ENCODE measurements at regions not wholly inside any gene's neighbourhood (a gene's known extent, or its start where the extent isn't known, plus 50 kb on each side); places are given as distances from the start of the nearest gene placed in this dataset.

DNA sequence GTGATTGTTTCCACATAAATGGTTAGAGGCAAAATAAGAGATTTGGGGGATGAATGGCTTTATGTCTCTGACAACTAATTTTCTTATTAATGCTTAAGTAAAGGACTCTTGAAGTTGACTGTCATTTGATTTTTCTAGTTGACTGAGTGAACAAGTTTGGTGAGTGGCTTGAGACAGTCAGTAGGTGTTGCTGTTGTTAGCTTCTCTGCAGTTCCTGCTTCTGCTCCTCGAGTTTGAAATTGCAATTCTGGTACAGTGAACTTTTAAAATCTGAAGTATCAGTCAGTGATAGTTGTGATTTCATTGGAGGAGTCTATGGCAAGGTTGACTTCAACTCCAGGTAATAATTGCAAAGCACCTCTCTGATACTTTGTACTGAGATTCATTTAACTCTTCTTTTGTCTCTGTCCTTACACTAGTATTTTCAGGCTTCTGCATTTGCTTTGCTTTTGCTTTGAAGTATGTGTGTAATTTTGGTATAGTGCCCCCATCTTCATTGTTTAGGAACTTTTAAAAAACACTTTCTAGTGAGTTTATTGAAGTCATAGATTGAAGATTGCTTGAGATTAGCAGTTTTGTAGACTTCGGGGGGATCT is 415.5 kb downstream of the PCNX1 start:
- DNase-seq (ENCODE audit: low spot score in 2 of 2) (peak in 1 of 2 donors; percentile 60), ATAC-seq (ENCODE audit: low read depth) (peak; percentile 15)
- peaks cover 51% of the 10 kb centered on the region for H3K4me1 Mint-ChIP-seq
- no peaks in the 10 kb centered on the region for H3K27me3 Mint-ChIP-seq
- H3K27ac Mint-ChIP-seq = peak overlapping the region; percentile 93
- H3K4me3 Mint-ChIP-seq = peak overlapping the region; percentile 49
- H3K9me3 Mint-ChIP-seq = no peaks in the 10 kb centered on the region
- H3K36me3 Mint-ChIP-seq = no peaks in the 10 kb centered on the region

DNA sequence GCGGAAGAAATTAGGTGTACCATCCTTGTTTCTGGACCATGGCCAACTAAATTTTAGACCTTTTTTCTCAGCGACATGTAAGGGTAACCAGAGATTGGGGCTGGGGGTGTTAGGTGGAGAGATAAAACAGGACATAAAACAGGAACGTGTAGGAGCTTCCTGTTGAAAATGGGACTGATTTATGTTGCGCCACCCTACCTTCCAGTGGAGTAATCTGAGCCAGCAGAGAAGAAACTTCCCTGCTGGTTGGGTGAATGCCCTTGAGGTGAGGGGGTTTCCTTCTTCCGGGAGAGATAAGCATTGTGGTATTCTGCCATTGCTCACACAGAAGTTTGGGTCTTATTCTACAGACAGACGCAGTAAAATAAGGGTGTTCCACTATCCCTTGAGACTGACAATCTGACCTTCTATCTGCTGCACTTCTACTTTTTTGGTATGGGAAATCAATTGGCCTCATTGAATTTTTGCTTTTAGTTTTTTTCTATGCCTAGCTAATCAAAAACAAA is 417.6 kb downstream of the PCNX1 start:
- no peaks in the 10 kb centered on the region for H3K36me3 Mint-ChIP-seq
- ATAC-seq (ENCODE audit: low read depth) (peak; percentile 30), DNase-seq (ENCODE audit: low spot score in 2 of 2) (peak; percentile 27 to 56)
- H3K9me3 Mint-ChIP-seq = no peaks in the 10 kb centered on the region
- H3K4me1 Mint-ChIP-seq = peaks cover 56% of the 10 kb centered on the region
- H3K4me3 Mint-ChIP-seq = peak overlapping the region; percentile 70
- no peaks in the 10 kb centered on the region for H3K27me3 Mint-ChIP-seq
- peak overlapping the region; percentile 95 for H3K27ac Mint-ChIP-seq

DNA sequence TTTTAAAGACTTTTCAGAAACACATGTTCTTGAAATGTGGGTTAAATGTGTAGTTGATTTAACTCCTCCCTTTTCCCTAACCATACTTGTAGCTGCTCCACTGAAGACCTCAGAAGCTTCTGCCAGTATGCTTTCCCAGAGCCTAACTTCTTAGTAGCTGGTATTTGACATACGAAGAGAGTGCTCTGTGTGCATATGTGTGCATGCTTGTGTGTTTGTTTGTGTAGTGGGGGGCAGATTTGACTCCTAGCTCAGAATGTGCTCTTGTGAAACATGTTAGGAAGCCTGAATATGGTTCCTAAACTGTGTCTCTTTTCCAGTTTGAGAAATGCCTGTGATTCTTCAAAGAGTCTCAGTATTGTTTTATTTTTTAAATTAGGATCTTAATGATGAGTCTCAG is 420.4 kb downstream of the PCNX1 start:
- Mint-ChIP-seq H3K4me1 (peaks cover 62% of the 10 kb centered on the region), H3K36me3 (peaks cover 3% of the 10 kb centered on the region), H3K4me3 (no peak overlapping the region), H3K9me3 (no peaks in the 10 kb centered on the region), H3K27ac (peak overlapping the region; percentile 66), H3K27me3 (no peaks in the 10 kb centered on the region)
- ATAC-seq (ENCODE audit: low read depth) (no peak), DNase-seq (ENCODE audit: low spot score in 2 of 2) (no peak)

DNA sequence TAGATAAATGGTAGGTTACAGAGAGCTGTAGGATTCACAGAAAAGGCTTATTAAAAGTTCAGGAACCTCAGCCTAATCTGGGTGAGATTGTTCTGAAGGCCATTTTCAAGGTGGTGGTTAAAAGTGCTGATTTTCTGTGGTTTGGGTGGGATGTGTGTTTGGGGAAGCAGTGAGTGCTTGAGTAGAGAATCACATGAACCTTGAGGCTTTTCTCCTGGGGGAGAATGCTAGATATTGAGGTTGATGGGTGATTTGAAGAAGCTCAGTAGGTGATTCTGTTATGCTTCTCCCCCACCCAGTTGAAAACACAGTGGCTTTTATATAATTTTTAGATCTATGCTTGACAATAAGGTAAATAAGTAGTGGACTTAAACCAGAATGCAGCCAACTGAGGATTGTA is 420.9 kb downstream of the PCNX1 start:
- DNase-seq (ENCODE audit: low spot score in 2 of 2) (no peak), ATAC-seq (ENCODE audit: low read depth) (peak; percentile 56)
- Mint-ChIP-seq H3K4me1 (peaks cover 59% of the 10 kb centered on the region), H3K36me3 (peaks cover 3% of the 10 kb centered on the region), H3K9me3 (no peaks in the 10 kb centered on the region), H3K4me3 (no peak overlapping the region), H3K27me3 (no peaks in the 10 kb centered on the region), H3K27ac (peak overlapping the region; percentile 66)

DNA sequence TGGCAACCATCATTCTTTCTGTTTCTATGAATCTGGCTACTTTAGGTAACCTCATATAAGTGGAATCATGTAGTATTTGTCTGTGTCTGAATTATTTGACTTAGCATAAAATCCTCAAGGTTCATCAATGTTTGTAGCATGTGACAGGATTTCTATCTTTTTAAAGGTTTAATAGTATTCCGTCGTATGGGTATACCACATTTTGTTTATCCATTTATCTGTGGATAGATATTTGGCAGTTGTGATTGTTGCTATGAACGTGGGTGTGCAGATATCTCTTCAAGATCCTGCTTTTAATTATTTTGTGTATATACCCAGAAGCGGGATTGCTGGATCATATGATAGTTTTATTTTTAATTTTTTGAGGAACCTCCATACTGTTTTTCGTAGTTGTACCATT is 421.7 kb downstream of the PCNX1 start:
- DNase-seq (ENCODE audit: low spot score in 2 of 2) = no peak
- no peak for ATAC-seq (ENCODE audit: low read depth)
- Mint-ChIP-seq H3K27me3 (no peaks in the 10 kb centered on the region), H3K4me3 (no peak overlapping the region), H3K27ac (peak overlapping the region; percentile 66), H3K4me1 (peaks cover 62% of the 10 kb centered on the region), H3K36me3 (peaks cover 8% of the 10 kb centered on the region), H3K9me3 (no peaks in the 10 kb centered on the region)

DNA sequence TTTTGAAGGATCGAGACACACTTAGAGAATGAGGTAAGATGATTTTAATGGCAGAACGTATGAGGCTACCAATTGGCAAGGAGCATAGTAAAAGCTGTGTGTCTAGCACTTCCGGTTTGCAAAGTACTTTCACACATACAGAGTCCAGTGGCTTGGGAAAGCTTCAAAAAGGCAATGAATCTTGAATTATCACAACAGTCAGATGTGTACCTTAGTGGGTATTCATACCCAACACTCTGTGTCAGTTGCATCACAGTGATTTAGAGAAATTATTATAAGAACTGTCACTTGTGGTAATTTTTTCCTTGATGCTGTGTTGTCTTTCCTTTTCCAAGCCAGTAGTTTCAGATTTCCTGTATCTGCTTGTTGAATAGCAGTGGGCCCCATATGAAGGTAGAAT is 424.1 kb downstream of the PCNX1 start:
- H3K27me3 Mint-ChIP-seq = no peaks in the 10 kb centered on the region
- DNase-seq (ENCODE audit: low spot score in 2 of 2) (no peak), ATAC-seq (ENCODE audit: low read depth) (no peak)
- H3K36me3 Mint-ChIP-seq = peaks cover 8% of the 10 kb centered on the region
- H3K9me3 Mint-ChIP-seq = no peaks in the 10 kb centered on the region
- no peak overlapping the region for H3K4me3 Mint-ChIP-seq
- peaks cover 45% of the 10 kb centered on the region for H3K4me1 Mint-ChIP-seq
- H3K27ac Mint-ChIP-seq = peak overlapping the region; percentile 50

DNA sequence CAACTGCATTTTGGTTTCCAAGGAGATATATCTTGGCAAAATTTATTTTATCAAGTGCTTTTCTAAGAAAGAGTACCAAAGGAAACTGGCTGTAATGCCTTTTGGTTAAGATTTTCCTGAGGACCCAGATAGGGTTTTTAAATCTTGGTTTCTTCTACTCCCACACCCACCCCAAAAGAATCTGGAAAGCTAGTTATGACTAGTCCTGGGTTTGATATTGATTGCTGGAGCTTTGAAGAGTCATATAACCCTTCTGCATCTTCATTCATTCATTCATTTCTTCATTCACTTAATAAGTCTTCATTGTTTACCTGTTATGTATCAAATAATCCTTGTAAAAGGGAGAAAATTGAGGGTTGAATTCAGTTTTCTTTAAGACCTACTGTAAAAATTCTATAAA is 425.2 kb downstream of the PCNX1 start:
- DNase-seq (ENCODE audit: low spot score in 2 of 2) (no peak), ATAC-seq (ENCODE audit: low read depth) (no peak)
- Mint-ChIP-seq H3K9me3 (no peaks in the 10 kb centered on the region), H3K4me1 (peaks cover 50% of the 10 kb centered on the region), H3K27ac (no peak overlapping the region), H3K36me3 (peaks cover 15% of the 10 kb centered on the region), H3K27me3 (no peaks in the 10 kb centered on the region), H3K4me3 (no peak overlapping the region)

DNA sequence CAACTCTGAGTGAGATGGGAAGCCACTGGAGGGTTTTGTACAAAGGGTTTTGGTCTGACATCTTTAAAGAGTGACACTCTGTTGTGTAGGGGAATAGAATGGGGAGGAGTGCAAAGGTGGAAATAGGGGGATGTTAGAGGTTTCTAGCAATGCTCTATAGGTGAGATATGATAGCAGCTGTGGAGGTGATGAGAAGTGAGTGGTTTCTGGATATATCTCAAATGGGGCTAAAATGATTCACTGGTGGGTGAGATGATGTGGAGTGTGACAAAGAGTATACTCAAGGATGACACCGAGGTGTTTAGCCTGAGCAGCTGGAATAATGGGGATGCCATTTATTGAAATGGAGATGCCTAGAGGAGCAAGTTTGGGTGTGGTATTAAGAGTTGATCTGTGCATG is 426.4 kb downstream of the PCNX1 start:
- Mint-ChIP-seq H3K4me1 (peaks cover 43% of the 10 kb centered on the region), H3K27ac (peak overlapping the region; percentile 3), H3K9me3 (peaks cover 2% of the 10 kb centered on the region), H3K36me3 (peaks cover 19% of the 10 kb centered on the region), H3K4me3 (no peak overlapping the region), H3K27me3 (no peaks in the 10 kb centered on the region)
- ATAC-seq (ENCODE audit: low read depth) (no peak), DNase-seq (ENCODE audit: low spot score in 2 of 2) (no peak)

DNA sequence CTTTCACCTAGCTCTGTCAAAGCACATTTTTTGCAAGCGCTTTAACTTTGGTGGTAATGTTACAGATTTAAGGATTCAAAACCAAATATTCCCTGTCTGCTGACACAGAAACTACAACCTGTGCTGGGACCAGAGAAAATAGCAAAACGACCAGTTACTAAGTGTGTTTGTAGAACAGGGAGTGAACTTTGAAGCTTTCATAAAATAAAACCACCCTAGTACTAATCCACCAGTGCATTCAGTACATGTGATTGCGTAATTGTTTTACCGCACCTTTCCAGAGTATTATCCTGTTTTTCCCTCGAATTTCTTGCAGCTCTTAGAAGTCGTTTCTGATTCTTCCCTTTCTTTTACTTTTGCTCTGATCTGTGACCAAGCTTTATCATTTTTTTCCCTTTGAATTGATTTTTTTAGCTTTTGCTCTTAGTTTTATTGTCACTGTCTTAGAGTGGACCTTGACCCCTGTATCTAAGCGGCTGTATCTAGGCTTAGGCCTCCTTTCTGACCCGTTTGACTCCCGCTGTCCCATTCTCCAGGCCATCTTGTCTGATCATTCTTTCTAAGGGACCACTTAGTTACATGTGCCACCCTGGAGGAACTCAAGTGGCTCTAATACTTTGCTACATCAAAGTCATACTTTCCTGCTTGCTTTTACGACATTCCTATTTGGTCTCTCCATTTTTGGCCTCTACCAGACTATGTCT is 429.4 kb downstream of the PCNX1 start:
- DNase-seq (ENCODE audit: low spot score in 2 of 2) (no peak), ATAC-seq (ENCODE audit: low read depth) (no peak)
- Mint-ChIP-seq H3K4me1 (peaks cover 33% of the 10 kb centered on the region), H3K4me3 (no peak overlapping the region), H3K9me3 (peaks cover 2% of the 10 kb centered on the region), H3K27me3 (no peaks in the 10 kb centered on the region), H3K27ac (no peak overlapping the region), H3K36me3 (peaks cover 20% of the 10 kb centered on the region)

DNA sequence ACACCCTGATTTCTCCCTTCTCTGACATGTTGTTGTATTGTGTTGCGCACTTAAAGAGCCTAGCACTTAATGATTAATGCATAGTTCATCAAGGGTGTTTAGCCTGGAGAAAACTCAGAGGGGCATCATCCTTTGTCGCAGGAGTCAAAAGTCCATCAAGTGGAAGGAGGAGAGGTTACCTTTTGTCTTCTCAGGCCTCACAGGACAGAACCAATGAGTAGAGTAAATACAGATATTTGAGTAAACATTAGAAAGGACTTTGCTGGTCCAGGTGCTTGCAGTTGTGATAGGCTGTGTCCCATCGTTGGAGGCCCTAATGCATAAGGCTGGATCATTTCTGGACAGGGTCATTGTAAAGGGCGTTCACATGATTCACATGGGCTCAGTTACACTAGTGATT is 430.9 kb downstream of the PCNX1 start:
- Mint-ChIP-seq H3K9me3 (peaks cover 2% of the 10 kb centered on the region), H3K36me3 (peaks cover 22% of the 10 kb centered on the region), H3K4me1 (peaks cover 27% of the 10 kb centered on the region), H3K27me3 (no peaks in the 10 kb centered on the region), H3K4me3 (no peak overlapping the region), H3K27ac (peak overlapping the region; percentile 53)
- ATAC-seq (ENCODE audit: low read depth) (no peak), DNase-seq (ENCODE audit: low spot score in 2 of 2) (no peak)

DNA sequence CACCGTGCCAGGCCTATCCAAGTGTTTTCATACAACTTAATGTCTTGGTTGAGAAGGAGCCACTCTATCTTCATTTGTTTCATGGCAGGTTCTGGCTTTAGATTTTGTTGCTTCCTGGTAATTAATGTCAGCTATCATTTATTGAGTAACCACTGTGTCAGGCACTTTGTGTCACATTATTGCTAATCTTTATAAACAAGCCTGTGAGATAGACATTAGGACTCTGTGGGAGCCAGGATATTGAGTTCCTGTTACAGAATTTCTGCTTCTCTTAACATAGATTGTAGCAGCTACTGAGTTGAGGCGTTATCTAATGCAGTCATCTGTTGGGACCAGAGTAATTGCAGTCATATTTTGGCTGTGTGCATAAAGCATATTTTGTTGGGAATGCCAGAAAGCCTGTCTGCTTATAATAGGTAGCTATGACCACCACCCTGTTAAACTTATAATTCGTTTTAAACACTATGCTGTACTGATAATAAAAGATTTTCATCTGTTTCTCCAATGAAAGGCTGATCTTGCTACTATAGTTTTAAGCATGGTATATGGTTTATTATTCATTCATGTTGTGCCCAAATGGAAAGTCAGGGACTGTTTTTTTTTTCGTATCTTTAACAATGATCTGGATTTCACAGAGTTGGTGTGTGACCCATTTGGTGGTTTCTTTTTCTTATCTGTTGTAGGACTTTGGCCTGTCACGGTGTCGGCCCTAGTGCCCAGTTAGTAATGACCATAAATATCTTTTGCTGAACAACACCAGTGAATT is 432.6 kb downstream of the PCNX1 start:
- no peak for ATAC-seq (ENCODE audit: low read depth)
- no peak overlapping the region for H3K27ac Mint-ChIP-seq
- DNase-seq (ENCODE audit: low spot score in 2 of 2) = no peak
- no peak overlapping the region for H3K4me3 Mint-ChIP-seq
- no peaks in the 10 kb centered on the region for H3K27me3 Mint-ChIP-seq
- peaks cover 31% of the 10 kb centered on the region for H3K4me1 Mint-ChIP-seq
- peaks cover 2% of the 10 kb centered on the region for H3K9me3 Mint-ChIP-seq
- H3K36me3 Mint-ChIP-seq = peaks cover 19% of the 10 kb centered on the region

DNA sequence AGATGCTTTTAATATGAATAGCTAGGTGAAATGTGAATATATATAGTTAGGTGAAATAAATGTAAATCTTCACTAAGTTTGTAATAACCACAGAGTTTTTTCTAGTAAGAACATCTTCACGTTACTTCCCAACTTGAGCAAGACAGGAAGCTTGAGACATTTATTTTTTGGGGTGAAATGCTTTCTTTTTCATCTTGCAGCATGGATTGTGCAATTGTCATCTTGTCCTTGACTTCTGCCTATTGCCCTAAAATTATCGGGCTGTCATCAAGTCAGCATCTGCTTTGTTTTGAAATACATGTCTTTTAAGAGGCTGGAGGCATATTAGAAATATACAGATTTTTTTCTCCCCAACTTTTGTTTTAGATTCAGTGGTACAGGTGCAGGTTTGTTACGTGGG is 433.9 kb downstream of the PCNX1 start:
- DNase-seq (ENCODE audit: low spot score in 2 of 2) = no peak
- Mint-ChIP-seq H3K4me1 (peaks cover 35% of the 10 kb centered on the region), H3K9me3 (peaks cover 2% of the 10 kb centered on the region), H3K36me3 (peaks cover 24% of the 10 kb centered on the region), H3K4me3 (no peak overlapping the region), H3K27ac (no peak overlapping the region), H3K27me3 (no peaks in the 10 kb centered on the region)
- ATAC-seq (ENCODE audit: low read depth) = no peak

DNA sequence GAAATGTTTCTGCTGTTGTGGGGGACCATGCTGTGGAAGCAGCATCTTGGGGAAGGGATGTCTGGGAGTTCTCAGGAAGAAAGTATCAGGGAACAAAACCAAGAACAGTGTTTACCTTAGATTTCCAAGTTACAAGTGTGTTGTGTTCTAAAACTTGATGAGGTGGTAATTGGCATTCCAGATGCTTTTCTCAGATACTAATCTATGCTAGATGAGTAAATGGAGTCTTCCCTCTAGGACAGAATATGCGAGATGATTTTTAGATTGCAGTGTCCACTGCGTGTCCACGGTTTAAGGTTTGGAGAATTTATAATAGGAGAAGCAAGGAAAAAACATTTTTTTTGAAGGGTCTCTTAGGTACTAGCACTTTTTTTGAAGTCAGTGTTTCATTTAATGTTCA is 436.5 kb downstream of the PCNX1 start:
- H3K4me3 Mint-ChIP-seq = no peak overlapping the region

DNA sequence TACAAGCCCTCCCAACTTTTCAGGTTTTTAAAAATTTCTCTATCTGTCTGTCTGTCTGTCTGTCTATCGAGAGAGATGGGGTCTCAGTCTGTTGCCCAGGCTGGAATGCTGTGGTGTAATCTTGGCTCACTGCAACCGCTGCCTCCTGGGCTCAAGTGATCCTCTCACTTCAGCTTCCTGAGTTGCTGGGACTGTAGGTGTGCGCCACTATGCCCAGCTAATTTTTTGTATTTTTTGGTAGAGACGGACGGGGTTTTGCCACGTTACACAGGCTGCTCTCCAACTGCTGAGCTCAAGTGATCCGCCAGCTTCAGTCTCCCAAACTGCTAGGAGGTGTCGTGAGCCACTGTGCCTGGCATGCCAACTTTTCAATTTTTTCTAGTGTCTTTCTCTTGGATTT is 437.2 kb downstream of the PCNX1 start:
- H3K27ac Mint-ChIP-seq = peak overlapping the region; percentile 53
- no peaks in the 10 kb centered on the region for H3K27me3 Mint-ChIP-seq

More for the DNA sequence above, 436.5 kb downstream of the PCNX1 start:
- Mint-ChIP-seq H3K36me3 (peaks cover 20% of the 10 kb centered on the region), H3K9me3 (no peaks in the 10 kb centered on the region), H3K27ac (no peak overlapping the region), H3K4me1 (peaks cover 33% of the 10 kb centered on the region), H3K27me3 (no peaks in the 10 kb centered on the region)
- ATAC-seq (ENCODE audit: low read depth) = no peak
- no peak for DNase-seq (ENCODE audit: low spot score in 2 of 2)

More for the DNA sequence above, 437.2 kb downstream of the PCNX1 start:
- ATAC-seq (ENCODE audit: low read depth) (no peak), DNase-seq (ENCODE audit: low spot score in 2 of 2) (no peak)
- Mint-ChIP-seq H3K9me3 (no peaks in the 10 kb centered on the region), H3K4me1 (peaks cover 41% of the 10 kb centered on the region), H3K4me3 (no peak overlapping the region), H3K36me3 (peaks cover 20% of the 10 kb centered on the region)
